ENCODE measurements at regions not wholly inside any gene's neighbourhood (a gene's known extent, or its start where the extent isn't known, plus 50 kb on each side); places are given as distances from the start of the nearest gene placed in this dataset.

- TF ChIP-seq CTCF (IDR thresholded peaks at IDR 0.05; ENCODE audit: low read depth, low read length), result no peak
- Histone ChIP-seq H3K4me3 (ENCODE audit: low read depth, low read length) (no peak overlapping the region), H3K9me3 (ENCODE audit: control insufficient read depth, insufficient read depth, low read length) (no peaks in the 10 kb centered on the region), H3K27ac (ENCODE audit: low read depth, low read length) (no peak overlapping the region), H3K27me3 (ENCODE audit: control insufficient read depth, insufficient read depth, low read length) (no peaks in the 10 kb centered on the region)
- no peak for DNase-seq (ENCODE audit: low read depth, low spot score)
- ChIA-PET POLR2A (no interaction called here), CTCF (no interaction called here)
Observed at GRCh38 chr2:144240656-144241339, 279.1 kb downstream of the ZEB2 start.

- no peak overlapping the region for H3K27ac ChIP-seq (ENCODE audit: low read depth, low read length)
- TF ChIP-seq CTCF (IDR thresholded peaks at IDR 0.05; ENCODE audit: low read depth, low read length), result no peak
- POLR2A ChIA-PET, result no interaction called here
- CTCF ChIA-PET, result interaction anchor here (1.4 kb wide), 1 partner anchor 1513 kb away, joined by 4 read pairs; no protein-coding TSS in a partner anchor
- no peaks in the 10 kb centered on the region for H3K9me3 ChIP-seq (ENCODE audit: control insufficient read depth, insufficient read depth, low read length)
- no peak overlapping the region for H3K4me3 ChIP-seq (ENCODE audit: low read depth, low read length)
- H3K27me3 ChIP-seq (ENCODE audit: control insufficient read depth, insufficient read depth, low read length), result no peaks in the 10 kb centered on the region
- DNase-seq (ENCODE audit: low read depth, low spot score), result no peak
Observed at GRCh38 chr2:144239726-144240125, 280.2 kb downstream of the ZEB2 start.

- Histone ChIP-seq H3K4me3 (ENCODE audit: low read depth, low read length) (no peak overlapping the region), H3K27ac (ENCODE audit: low read depth, low read length) (no peak overlapping the region), H3K9me3 (ENCODE audit: control insufficient read depth, insufficient read depth, low read length) (no peaks in the 10 kb centered on the region), H3K27me3 (ENCODE audit: control insufficient read depth, insufficient read depth, low read length) (no peaks in the 10 kb centered on the region)
- no peak for TF ChIP-seq CTCF (IDR thresholded peaks at IDR 0.05; ENCODE audit: low read depth, low read length)
- CTCF ChIA-PET, result interaction anchor here (1.4 kb wide), 2 partner anchors 15 to 1514 kb away, joined by 4 to 7 read pairs; no protein-coding TSS in a partner anchor
- no peak for DNase-seq (ENCODE audit: low read depth, low spot score)
- POLR2A ChIA-PET, result no interaction called here
Observed at GRCh38 chr2:144239306-144239705, 280.6 kb downstream of the ZEB2 start.

GRCh38 chr2:144237830-144238627 lies 281.9 kb downstream of the ZEB2 start:
- no peak for DNase-seq (ENCODE audit: low read depth, low spot score)
- no peaks in the 10 kb centered on the region for H3K9me3 ChIP-seq (ENCODE audit: control insufficient read depth, insufficient read depth, low read length)
- H3K4me3 ChIP-seq (ENCODE audit: low read depth, low read length), result no peak overlapping the region
- no peaks in the 10 kb centered on the region for H3K27me3 ChIP-seq (ENCODE audit: control insufficient read depth, insufficient read depth, low read length)
- no peak for TF ChIP-seq CTCF (IDR thresholded peaks at IDR 0.05; ENCODE audit: low read depth, low read length)
- ChIA-PET CTCF (interaction anchor here (1.4 kb wide), 1 partner anchor 14 kb away, joined by 7 read pairs; no protein-coding TSS in a partner anchor), POLR2A (no interaction called here)
- no peak overlapping the region for H3K27ac ChIP-seq (ENCODE audit: low read depth, low read length)

GRCh38 chr2:144237108-144237507 lies 282.8 kb downstream of the ZEB2 start:
- H3K4me3 ChIP-seq (ENCODE audit: low read depth, low read length), result no peak overlapping the region
- no peak for TF ChIP-seq CTCF (IDR thresholded peaks at IDR 0.05; ENCODE audit: low read depth, low read length)
- no peak overlapping the region for H3K27ac ChIP-seq (ENCODE audit: low read depth, low read length)
- no peak for DNase-seq (ENCODE audit: low read depth, low spot score)
- ChIA-PET CTCF (no interaction called here), POLR2A (no interaction called here)
- H3K9me3 ChIP-seq (ENCODE audit: control insufficient read depth, insufficient read depth, low read length), result no peaks in the 10 kb centered on the region
- H3K27me3 ChIP-seq (ENCODE audit: control insufficient read depth, insufficient read depth, low read length), result no peaks in the 10 kb centered on the region
